Caco-2 (cell line): ENCODE measurements at regions not wholly inside any gene's neighbourhood (a gene's known extent, or its start where the extent isn't known, plus 50 kb on each side); places are given as distances from the start of the nearest gene placed in this dataset.
"Not testable (repeated sequence)": the region's sequence is repeated elsewhere in the genome, so short reads cannot be mapped to it uniquely, and the experiment has no call there.

Source experiments
- BruUV-seq: library from RNA; stranded (reverse); fragments of 400-500 nt; replicated peaks from 2 replicates; lab custom pipeline; 2021; lab: Mats Ljungman, UMichigan
- CTCF ChIA-PET: fragments of 300-600 bp; sonication (Branson Sonifier 250); formaldehyde crosslinking; loops from one replicate; lab custom pipeline; 2022; ENCODE audit warnings: antibody characterized with exemption; lab: Charles Lee
- POLR2A ChIA-PET: fragments of 300-600 bp; sonication (Branson Sonifier 250); formaldehyde crosslinking; loops from one replicate; lab custom pipeline; 2022; ENCODE audit warnings: antibody characterized with exemption; lab: Charles Lee
- DNase-seq, 2 experiments: peaks; one replicate each; pipeline versions ENCODE4 v3.0.0 to v3.0.0-alpha.2; 2020 to 2022
- H3K27me3 ChIP-seq: replicated peaks from 2 replicates; pipeline ENCODE4 v1.6.0; 2011; ENCODE audit warnings: low read length; ENCODE audit not compliant: control insufficient read depth, insufficient read depth
- H3K36me3 ChIP-seq: 2 replicates; pipeline ENCODE4 v1.5.1; 2011; ENCODE audit warnings: low read length; ENCODE audit not compliant: control insufficient read depth, insufficient read depth
- H3K4me1 ChIP-seq: fragments of 250-450 bp; sonication (Bioruptor Pico); 2 replicates; pipeline ENCODE4 v1.5.1; 2020; ENCODE audit warnings: mild to moderate bottlenecking
- H3K4me3 ChIP-seq: 2 replicates; pipeline ENCODE4 v1.5.1; 2011; ENCODE audit warnings: low read depth, mild to moderate bottlenecking, control low read depth, low read length
- H3K9me3 ChIP-seq: fragments of 250-450 bp; sonication (Bioruptor Pico); 2 replicates; pipeline ENCODE4 v1.5.1; 2020; ENCODE audit warnings: mild to moderate bottlenecking, moderate library complexity
- H3K27ac Mint-ChIP-seq: one replicate; pipeline ENCODE4 v1.8.0; 2022; ENCODE audit warnings: mixed read lengths; ENCODE audit not compliant: unreplicated experiment
- H3K27me3 Mint-ChIP-seq: one replicate; pipeline ENCODE4 v1.8.0; 2022; ENCODE audit warnings: mixed read lengths; ENCODE audit not compliant: insufficient read depth, unreplicated experiment
- H3K36me3 Mint-ChIP-seq: one replicate; pipeline ENCODE4 v1.8.0; 2022; ENCODE audit warnings: mild to moderate bottlenecking, mixed read lengths; ENCODE audit not compliant: insufficient read depth, unreplicated experiment
- H3K4me1 Mint-ChIP-seq: one replicate; pipeline ENCODE4 v1.8.0; 2022; ENCODE audit warnings: low read depth, mixed read lengths; ENCODE audit not compliant: unreplicated experiment
- H3K4me3 Mint-ChIP-seq: one replicate; pipeline ENCODE4 v1.8.0; 2022; ENCODE audit warnings: mild to moderate bottlenecking, moderate library complexity, mixed read lengths; ENCODE audit not compliant: unreplicated experiment
- H3K9me3 Mint-ChIP-seq: one replicate; pipeline ENCODE4 v1.8.0; 2022; ENCODE audit warnings: mixed read lengths; ENCODE audit not compliant: unreplicated experiment
- CTCF ChIP-seq, 2 experiments: fragments of 200-600 bp in 1 of 2; IDR thresholded peaks; 1 replicate in 1 of 2; 2 replicates in 1 of 2; pipeline versions ENCODE4 v1.5.1 to v1.8.0; 2011 to 2022; ENCODE audit warnings: antibody characterized with exemption in 1 of 2, control low read depth in 1 of 2, inconsistent platforms in 1 of 2, low read depth in 1 of 2, low read length in 1 of 2, mild to moderate bottlenecking in 1 of 2, moderate library complexity in 1 of 2; ENCODE audit not compliant: insufficient read depth in 1 of 2, severe bottlenecking in 1 of 2, unreplicated experiment in 1 of 2
- intact Hi-C: fragments of 100-400 bp; cut with micrococcal nuclease; formaldehyde crosslinking; loops from one replicate; pipeline ENCODE4 v1.10.0; 2022; ENCODE audit not compliant: unreplicated experiment

GRCh38 chr5:96189987-96190386 lies 228.3 kb upstream of the ELL2 start:
- Mint-ChIP-seq H3K9me3 (peaks cover 8% of the 10 kb centered on the region), H3K27ac (no peak overlapping the region), H3K4me1 (peaks cover 55% of the 10 kb centered on the region), H3K36me3 (peaks cover 23% of the 10 kb centered on the region), H3K27me3 (no peaks in the 10 kb centered on the region), H3K4me3 (no peak overlapping the region)
- TF ChIP-seq CTCF (IDR thresholded peaks at IDR 0.05; ENCODE audit: insufficient read depth in 1 of 2, low read depth in 1 of 2, low read length in 1 of 2, severe bottlenecking in 1 of 2, unreplicated experiment in 1 of 2): no peak
- intact Hi-C loops: loop anchor here (5.0 kb wide), 1 partner anchor 333 kb away; no protein-coding TSS in a partner anchor
- Histone ChIP-seq H3K27me3 (no peaks in the 10 kb centered on the region), H3K4me3 (no peak overlapping the region), H3K36me3 (no peaks in the 10 kb centered on the region), H3K9me3 (no peaks in the 10 kb centered on the region), H3K4me1 (peaks cover 26% of the 10 kb centered on the region)
- no peak for DNase-seq
- ChIA-PET POLR2A (no interaction called here), CTCF (no interaction called here)
- no TSS peak for BruUV-seq

- H3K27ac Mint-ChIP-seq: no peak overlapping the region
- H3K27me3 Mint-ChIP-seq: no peaks in the 10 kb centered on the region
- POLR2A ChIA-PET: no interaction called here
- intact Hi-C loops: loop anchor here (5.0 kb wide), 1 partner anchor 332 kb away; no protein-coding TSS in a partner anchor
- peaks cover 16% of the 10 kb centered on the region for H3K9me3 Mint-ChIP-seq
- CTCF ChIA-PET: no interaction called here
- H3K4me1 ChIP-seq: peaks cover 24% of the 10 kb centered on the region
- H3K4me3 Mint-ChIP-seq: no peak overlapping the region
- peaks cover 55% of the 10 kb centered on the region for H3K4me1 Mint-ChIP-seq
- no peaks in the 10 kb centered on the region for H3K36me3 ChIP-seq
- H3K27me3 ChIP-seq: no peaks in the 10 kb centered on the region
- 0 out of 2 replicates have a peak, but pooled peaks cover 2% of the 10 kb centered on the region for H3K9me3 ChIP-seq
- no peak for DNase-seq
- BruUV-seq: no TSS peak
- no peak for TF ChIP-seq CTCF (IDR thresholded peaks at IDR 0.05; ENCODE audit: insufficient read depth in 1 of 2, low read depth in 1 of 2, low read length in 1 of 2, severe bottlenecking in 1 of 2, unreplicated experiment in 1 of 2)
- peaks cover 23% of the 10 kb centered on the region for H3K36me3 Mint-ChIP-seq
- no peak overlapping the region for H3K4me3 ChIP-seq
Observed at GRCh38 chr5:96189028-96189826, 227.6 kb upstream of the ELL2 start.

- Histone ChIP-seq H3K9me3 (0 out of 2 replicates have a peak, but pooled peaks cover 2% of the 10 kb centered on the region), H3K4me1 (peaks cover 16% of the 10 kb centered on the region), H3K36me3 (no peaks in the 10 kb centered on the region), H3K4me3 (no peak overlapping the region), H3K27me3 (no peaks in the 10 kb centered on the region)
- H3K27ac Mint-ChIP-seq: peak overlapping the region; percentile 44
- DNase-seq: peak; percentile 65 to 73
- no peaks in the 10 kb centered on the region for H3K27me3 Mint-ChIP-seq
- intact Hi-C loops: loop anchor here (1.0 to 5.0 kb wide), 7 partner anchors 12 to 330 kb away; no protein-coding TSS in a partner anchor
- peaks cover 23% of the 10 kb centered on the region for H3K36me3 Mint-ChIP-seq
- BruUV-seq: no TSS peak
- H3K9me3 Mint-ChIP-seq: peaks cover 19% of the 10 kb centered on the region
- ChIA-PET POLR2A (interaction anchor here (0.6 to 0.7 kb wide), 2 partner anchors 12 to 297 kb away, joined by 3 read pairs; no protein-coding TSS in a partner anchor), CTCF (interaction anchor here (1.5 kb wide), 1 partner anchor 150 kb away, joined by 6 read pairs; no protein-coding TSS in a partner anchor)
- no peak for TF ChIP-seq CTCF (IDR thresholded peaks at IDR 0.05; ENCODE audit: insufficient read depth in 1 of 2, low read depth in 1 of 2, low read length in 1 of 2, severe bottlenecking in 1 of 2, unreplicated experiment in 1 of 2)
- H3K4me3 Mint-ChIP-seq: peak overlapping the region; percentile 39
- H3K4me1 Mint-ChIP-seq: peaks cover 44% of the 10 kb centered on the region
Observed at GRCh38 chr5:96187309-96188027, 225.8 kb upstream of the ELL2 start.

GRCh38 chr5:96184510-96184909 lies 222.9 kb upstream of the ELL2 start:
- peaks cover 16% of the 10 kb centered on the region for H3K4me1 ChIP-seq
- H3K9me3 ChIP-seq, CTCF ChIA-PET, H3K27ac Mint-ChIP-seq, H3K27me3 Mint-ChIP-seq, H3K27me3 ChIP-seq, intact Hi-C loops, BruUV-seq, H3K4me3 ChIP-seq, POLR2A ChIA-PET, DNase-seq, H3K36me3 ChIP-seq, H3K4me3 Mint-ChIP-seq: not testable (repeated sequence)
- Mint-ChIP-seq H3K36me3 (peaks cover 23% of the 10 kb centered on the region), H3K9me3 (peaks cover 20% of the 10 kb centered on the region), H3K4me1 (peaks cover 37% of the 10 kb centered on the region)
